ENCODE measurements at regions not wholly inside any gene's neighbourhood (a gene's known extent, or its start where the extent isn't known, plus 50 kb on each side); places are given as distances from the start of the nearest gene placed in this dataset.
"Not testable (repeated sequence)": the region's sequence is repeated elsewhere in the genome, so short reads cannot be mapped to it uniquely, and the experiment has no call there.

- intact Hi-C loops (cut with DNase I) = no loop called here
- ATAC-seq = no peak
- Histone ChIP-seq H3K4me3 (no peak overlapping the region), H3K36me3 (no peaks in the 10 kb centered on the region), H3K27me3 (no peaks in the 10 kb centered on the region), H3K27ac (no peak overlapping the region), H3K9me3 (peaks cover 0 to 8% (median 0%) of the 10 kb centered on the region in 11 donors), H3K4me1 (no peaks in the 10 kb centered on the region)
- no peak for TF ChIP-seq CTCF (IDR thresholded peaks at IDR 0.05)
- WGBS, 2 donors = 86 to 90% methylated on average over 2 of the region's 2 CpGs
- DNase-seq = no peak
Observed at GRCh38 chr10:4599471-4599870, 226.5 kb upstream of the AKR1E2 start.

GRCh38 chr10:4597898-4598297, 228.1 kb upstream of the AKR1E2 start:
- WGBS, 2 donors = no CpG with 5 or more reads among the region's 2 CpGs

DNA sequence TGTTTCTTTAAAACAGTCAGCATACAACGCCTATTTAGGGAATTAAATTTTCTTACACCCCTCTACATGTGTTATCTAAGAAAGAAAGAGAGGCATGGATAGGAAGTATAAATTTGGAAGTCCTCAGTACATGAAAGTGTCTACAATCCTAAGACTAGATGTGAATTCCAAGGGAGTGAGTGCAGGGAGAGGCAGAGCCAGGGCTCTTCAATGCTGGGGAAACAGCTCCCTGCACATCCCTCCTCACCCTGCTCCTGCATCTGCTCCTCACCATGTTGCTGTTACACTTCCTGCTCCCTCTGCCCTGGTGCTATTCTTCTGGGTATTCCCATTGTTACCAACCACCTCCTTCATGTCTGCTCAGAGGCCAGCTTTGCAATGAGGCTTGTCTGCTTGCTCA, 229.1 kb upstream of the AKR1E2 start:
- no peak for TF ChIP-seq CTCF (IDR thresholded peaks at IDR 0.05)
- DNase-seq (no peak), ATAC-seq (no peak)
- H3K27me3 ChIP-seq = no peaks in the 10 kb centered on the region
- peaks cover 0 to 8% (median 0%) of the 10 kb centered on the region in 11 donors for H3K9me3 ChIP-seq
- no peaks in the 10 kb centered on the region for H3K4me1 ChIP-seq
- H3K4me3 ChIP-seq = no peak overlapping the region
- no peaks in the 10 kb centered on the region for H3K36me3 ChIP-seq
- no peak overlapping the region for H3K27ac ChIP-seq
- 73 to 84% methylated on average over 1 of the region's 1 CpG for WGBS, 2 donors
- intact Hi-C loops (cut with DNase I) = no loop called here

More at GRCh38 chr10:4597898-4598297, 228.1 kb upstream of the AKR1E2 start:
- H3K4me1 ChIP-seq; ATAC-seq; intact Hi-C loops (cut with DNase I); H3K27ac ChIP-seq; H3K9me3 ChIP-seq; H3K27me3 ChIP-seq; H3K36me3 ChIP-seq; DNase-seq; H3K4me3 ChIP-seq: not testable (repeated sequence)

GRCh38 chr10:4595719-4596319, 230.2 kb upstream of the AKR1E2 start:
- TF ChIP-seq CTCF (IDR thresholded peaks at IDR 0.05) = no peak
- 97 to 99% methylated on average over 4 of the region's 4 CpGs for WGBS, 2 donors
- intact Hi-C loops (cut with DNase I) = no loop called here
- DNase-seq (no peak), ATAC-seq (no peak)
- H3K9me3 ChIP-seq = peaks cover 0 to 10% (median 0%) of the 10 kb centered on the region in 11 donors
- H3K36me3 ChIP-seq = no peaks in the 10 kb centered on the region
- no peak overlapping the region for H3K27ac ChIP-seq
- no peak overlapping the region for H3K4me3 ChIP-seq
- H3K27me3 ChIP-seq = no peaks in the 10 kb centered on the region
- no peaks in the 10 kb centered on the region for H3K4me1 ChIP-seq

GRCh38 chr10:4590807-4591206, 235.2 kb upstream of the AKR1E2 start:
- TF ChIP-seq CTCF (IDR thresholded peaks at IDR 0.05) = no peak
- WGBS, 2 donors = 78 to 97% methylated on average over 1 of the region's 1 CpG
- no peak for DNase-seq
- H3K4me3 ChIP-seq = no peak overlapping the region
- no peaks in the 10 kb centered on the region for H3K4me1 ChIP-seq
- H3K36me3 ChIP-seq = no peaks in the 10 kb centered on the region
- intact Hi-C loops (cut with DNase I) = loop anchor here in 1 of 10 donors (2.0 kb wide), 1 partner anchor 36 kb away; no protein-coding TSS in a partner anchor
- H3K9me3 ChIP-seq = peaks cover 0 to 11% (median 0%) of the 10 kb centered on the region in 11 donors
- H3K27ac ChIP-seq = no peak overlapping the region
- no peak for ATAC-seq
- no peaks in the 10 kb centered on the region for H3K27me3 ChIP-seq
